GM10266 (cell line): ENCODE measurements at regions not wholly inside any gene's neighbourhood (a gene's known extent, or its start where the extent isn't known, plus 50 kb on each side); places are given as distances from the start of the nearest gene placed in this dataset.

Source experiments
- DNase-seq: peaks from one replicate; pipeline ENCODE4 v3.0.0; 2012; ENCODE audit errors: extremely low spot score
- CTCF ChIP-seq: IDR thresholded peaks from 2 replicates; pipeline ENCODE4 v1.5.1; 2012; ENCODE audit warnings: mild to moderate bottlenecking, low read depth; ENCODE audit not compliant: control insufficient read depth, insufficient read depth; ENCODE audit errors: missing control alignments

- TF ChIP-seq CTCF: no peak
- no peak for DNase-seq
These were observed 107.2 kb upstream of the DUSP10 start for GRCh38 chr1:221849110-221849509.

- no peak for DNase-seq
- no peak for TF ChIP-seq CTCF
These were observed 105.8 kb upstream of the DUSP10 start for GRCh38 chr1:221847676-221848075.

- DNase-seq: no peak
- TF ChIP-seq CTCF: no peak
These were observed 103.9 kb upstream of the DUSP10 start for GRCh38 chr1:221845650-221846371.

GRCh38 chr1:221841983-221842335, 100.1 kb upstream of the DUSP10 start:
- TF ChIP-seq CTCF: no peak

GRCh38 chr1:221841251-221841982, 99.5 kb upstream of the DUSP10 start:
- TF ChIP-seq CTCF: no peak
- no peak for DNase-seq

More at GRCh38 chr1:221841983-221842335, 100.1 kb upstream of the DUSP10 start:
- DNase-seq: no peak

- no peak for DNase-seq
- no peak for TF ChIP-seq CTCF
These were observed 98.8 kb upstream of the DUSP10 start for GRCh38 chr1:221840511-221841243.
